ENCODE measurements at regions not wholly inside any gene's neighbourhood (a gene's known extent, or its start where the extent isn't known, plus 50 kb on each side); places are given as distances from the start of the nearest gene placed in this dataset.

- DNase-seq (ENCODE audit: extremely low read depth, low read depth) = no peak
- no peak for TF ChIP-seq CTCF (IDR thresholded peaks at IDR 0.05; ENCODE audit: low read depth, low read length)
Observed at GRCh38 chr9:105890046-105890822, 195.9 kb downstream of the TMEM38B start.

GRCh38 chr9:105900123-105900522 is 205.8 kb downstream of the TMEM38B start:
- DNase-seq (ENCODE audit: extremely low read depth, low read depth) = no peak
- no peak for TF ChIP-seq CTCF (IDR thresholded peaks at IDR 0.05; ENCODE audit: low read depth, low read length)

- no peak for DNase-seq (ENCODE audit: extremely low read depth, low read depth)
- no peak; the same call in 1 of the 2 replicates for TF ChIP-seq CTCF (IDR thresholded peaks at IDR 0.05; ENCODE audit: low read depth, low read length)
Observed at GRCh38 chr9:105901514-105902109, 207.3 kb downstream of the TMEM38B start.

GRCh38 chr9:105908069-105908468 is 213.7 kb downstream of the TMEM38B start:
- DNase-seq (ENCODE audit: extremely low read depth, low read depth) = no peak

GRCh38 chr9:105911104-105911911 is 217.0 kb downstream of the TMEM38B start:
- no peak for DNase-seq (ENCODE audit: extremely low read depth, low read depth)
- no peak for TF ChIP-seq CTCF (IDR thresholded peaks at IDR 0.05; ENCODE audit: low read depth, low read length)

More at GRCh38 chr9:105908069-105908468, 213.7 kb downstream of the TMEM38B start:
- TF ChIP-seq CTCF (IDR thresholded peaks at IDR 0.05; ENCODE audit: low read depth, low read length) = no peak

- DNase-seq (ENCODE audit: extremely low read depth, low read depth) = no peak
- no peak for TF ChIP-seq CTCF (IDR thresholded peaks at IDR 0.05; ENCODE audit: low read depth, low read length)
Observed at GRCh38 chr9:105912157-105912862, 218.0 kb downstream of the TMEM38B start.
